ENCODE measurements at regions not wholly inside any gene's neighbourhood (a gene's known extent, or its start where the extent isn't known, plus 50 kb on each side); places are given as distances from the start of the nearest gene placed in this dataset.
A peak's percentile ranks its signal among the peaks of the same experiment; 100 is the strongest.
"Not testable (repeated sequence)": the region's sequence is repeated elsewhere in the genome, so short reads cannot be mapped to it uniquely, and the experiment has no call there.

DNA sequence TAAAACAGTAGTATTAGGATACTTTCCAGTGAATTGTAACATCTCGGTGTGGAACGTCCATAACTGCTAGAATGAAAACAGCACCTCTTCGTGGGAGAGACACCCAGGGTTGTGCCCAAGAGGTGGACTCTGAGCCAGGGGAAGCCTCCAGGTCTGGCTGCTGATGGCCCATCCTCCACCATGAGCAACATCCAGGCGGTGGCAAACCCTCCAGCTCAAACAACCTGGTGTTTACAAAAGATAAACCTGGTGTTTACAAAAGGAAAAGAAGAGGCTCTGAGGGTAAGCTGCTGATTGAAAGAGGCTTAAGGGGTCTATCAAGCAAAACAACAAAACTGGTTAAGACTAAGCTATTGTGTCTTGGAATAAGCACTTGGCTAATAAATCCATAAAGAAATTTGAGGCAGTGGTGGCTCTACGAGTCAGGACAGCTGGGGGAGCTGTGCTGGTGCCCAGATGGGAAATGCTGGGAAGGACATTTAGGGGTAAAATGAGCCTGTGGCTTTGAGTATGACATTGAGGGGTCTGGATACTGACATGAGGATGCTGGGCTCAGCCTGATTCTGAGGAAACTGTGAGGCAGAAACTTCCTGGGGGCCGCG, 909.0 kb downstream of the BRD1 start (continued):
- TF ChIP-seq, protein P1, sequence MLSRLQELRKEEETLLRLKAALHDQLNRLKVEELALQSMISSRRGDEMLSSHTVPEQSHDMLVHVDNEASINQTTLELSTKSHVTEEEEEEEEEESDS (CRISPR knock-in tag; IDR thresholded peaks at IDR 0.05; ENCODE audit: borderline replicate concordance), result no peak
- TF ChIP-seq, protein P2, sequence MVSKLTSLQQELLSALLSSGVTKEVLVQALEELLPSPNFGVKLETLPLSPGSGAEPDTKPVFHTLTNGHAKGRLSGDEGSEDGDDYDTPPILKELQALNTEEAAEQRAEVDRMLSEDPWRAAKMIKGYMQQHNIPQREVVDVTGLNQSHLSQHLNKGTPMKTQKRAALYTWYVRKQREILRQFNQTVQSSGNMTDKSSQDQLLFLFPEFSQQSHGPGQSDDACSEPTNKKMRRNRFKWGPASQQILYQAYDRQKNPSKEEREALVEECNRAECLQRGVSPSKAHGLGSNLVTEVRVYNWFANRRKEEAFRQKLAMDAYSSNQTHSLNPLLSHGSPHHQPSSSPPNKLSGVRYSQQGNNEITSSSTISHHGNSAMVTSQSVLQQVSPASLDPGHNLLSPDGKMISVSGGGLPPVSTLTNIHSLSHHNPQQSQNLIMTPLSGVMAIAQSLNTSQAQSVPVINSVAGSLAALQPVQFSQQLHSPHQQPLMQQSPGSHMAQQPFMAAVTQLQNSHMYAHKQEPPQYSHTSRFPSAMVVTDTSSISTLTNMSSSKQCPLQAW (CRISPR knock-in tag; IDR thresholded peaks at IDR 0.05), result 0 out of 2 replicates have a peak, but pooled peaks have one; percentile 43
- TF ChIP-seq ZNF749 (CRISPR knock-in tag; IDR thresholded peaks at IDR 0.05; ENCODE audit: borderline replicate concordance) (no peak), ZBTB7B (CRISPR knock-in tag; IDR thresholded peaks at IDR 0.05) (peak; percentile 79)

DNA sequence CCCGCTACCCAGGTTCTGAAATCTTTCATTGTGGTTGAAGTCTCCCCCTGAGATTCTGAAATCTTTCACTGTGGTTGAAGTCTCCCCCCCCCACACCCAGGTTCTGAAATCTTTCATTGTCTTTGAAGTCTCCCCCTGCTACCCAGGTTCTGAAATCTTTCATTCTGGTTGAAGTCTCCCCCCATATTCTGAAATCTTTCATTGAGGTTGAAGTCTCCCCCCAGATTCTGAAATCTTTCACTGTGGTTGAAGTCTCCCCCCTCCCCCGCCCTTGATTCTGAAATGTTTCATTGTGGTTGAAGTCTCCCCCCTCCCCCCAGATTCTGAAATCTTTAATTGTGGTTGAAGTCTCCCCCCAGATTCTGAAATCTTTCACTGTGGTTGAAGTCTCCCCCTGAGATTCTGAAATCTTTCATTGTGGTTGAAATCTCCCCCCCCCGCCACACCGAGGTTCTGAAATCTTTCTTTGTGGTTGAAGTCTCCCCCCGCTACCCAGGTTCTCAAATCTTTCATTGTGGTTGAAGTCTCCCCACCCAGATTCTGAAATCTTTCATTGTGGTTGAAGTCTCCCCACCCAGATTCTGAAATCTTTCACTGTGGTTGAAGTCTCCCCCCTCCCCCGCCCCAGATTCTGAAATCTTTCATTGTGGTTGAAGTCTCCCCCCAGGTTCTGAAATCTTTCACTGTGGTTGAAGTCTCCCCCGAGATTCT, 915.2 kb downstream of the BRD1 start:
- BruUV-seq (replicated peaks); H3K4me1 ChIP-seq (ENCODE audit: insufficient read depth, low read length); H3K27me3 ChIP-seq (ENCODE audit: control insufficient read depth in 1 of 2, insufficient read depth in 2 of 2, low read length in 2 of 2); CTCF ChIA-PET (ENCODE audit: low intra/inter-chr PET ratio, low total read pairs); FAIRE-seq; H3K4me3 ChIP-seq (replicated peaks in 1 of 3; ENCODE audit: insufficient read depth in 1 of 3, low read depth in 2 of 3, low read length in 3 of 3); H3K36me3 ChIP-seq (replicated peaks in 1 of 2; ENCODE audit: control insufficient read depth in 1 of 2, insufficient read depth in 2 of 2, low read length in 2 of 2); H3K9ac ChIP-seq (ENCODE audit: insufficient read depth, low read depth, low read length); ATAC-seq; H3K27ac ChIP-seq (ENCODE audit: extremely low read length, insufficient read depth, low read length); H2AFZ ChIP-seq (ENCODE audit: low read length); POLR2A ChIA-PET; DNase-seq (ENCODE audit: low spot score); intact Hi-C loops (cut with micrococcal nuclease; ENCODE audit: unreplicated experiment); in situ Hi-C loops (cut with HindIII; ENCODE audit: extremely low pct_ligation_motif_present, low pct_unique_long_range_greater_than_20kb); H3K79me2 ChIP-seq (ENCODE audit: insufficient read depth, low read length); H3K4me2 ChIP-seq (ENCODE audit: low read depth, low read length); H4K20me1 ChIP-seq (ENCODE audit: insufficient read depth, low read length): not testable (repeated sequence)
- 22% methylated on average over 7 of the region's 7 CpGs for WGBS (ENCODE audit: low lambda C conversion rate)
- H3K9me3 ChIP-seq (ENCODE audit: low read length), result peaks cover 12% of the 10 kb centered on the region

DNA sequence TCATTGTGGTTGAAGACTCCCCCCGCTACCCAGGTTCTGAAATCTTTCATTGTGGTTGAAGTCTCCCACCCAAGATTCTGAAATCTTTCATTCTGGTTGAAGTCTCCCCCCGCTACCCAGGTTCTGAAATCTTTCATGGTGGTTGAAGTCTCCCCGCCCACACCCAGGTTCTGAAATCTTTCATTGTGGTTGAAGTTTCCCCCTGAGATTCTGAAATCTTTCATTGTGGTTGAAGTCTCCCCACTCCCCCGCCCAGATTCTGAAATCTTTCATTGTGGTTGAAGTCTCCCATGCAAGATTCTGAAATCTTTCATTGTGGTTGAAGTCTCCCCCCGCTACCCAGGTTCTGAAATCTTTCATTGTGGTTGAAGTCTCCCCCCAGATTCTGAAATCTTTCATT, 916.0 kb downstream of the BRD1 start:
- H3K79me2 ChIP-seq (ENCODE audit: insufficient read depth, low read length); ATAC-seq; POLR2A ChIA-PET; H2AFZ ChIP-seq (ENCODE audit: low read length); H3K4me2 ChIP-seq (ENCODE audit: low read depth, low read length); H3K36me3 ChIP-seq (replicated peaks in 1 of 2; ENCODE audit: control insufficient read depth in 1 of 2, insufficient read depth in 2 of 2, low read length in 2 of 2); FAIRE-seq; BruUV-seq (replicated peaks); H3K9ac ChIP-seq (ENCODE audit: insufficient read depth, low read depth, low read length); H3K27ac ChIP-seq (ENCODE audit: extremely low read length, insufficient read depth, low read length); DNase-seq (ENCODE audit: low spot score); intact Hi-C loops (cut with micrococcal nuclease; ENCODE audit: unreplicated experiment); H3K9me3 ChIP-seq (ENCODE audit: low read length); H4K20me1 ChIP-seq (ENCODE audit: insufficient read depth, low read length); in situ Hi-C loops (cut with HindIII; ENCODE audit: extremely low pct_ligation_motif_present, low pct_unique_long_range_greater_than_20kb); H3K4me3 ChIP-seq (replicated peaks in 1 of 3; ENCODE audit: insufficient read depth in 1 of 3, low read depth in 2 of 3, low read length in 3 of 3); H3K27me3 ChIP-seq (ENCODE audit: control insufficient read depth in 1 of 2, insufficient read depth in 2 of 2, low read length in 2 of 2); CTCF ChIA-PET (ENCODE audit: low intra/inter-chr PET ratio, low total read pairs); H3K4me1 ChIP-seq (ENCODE audit: insufficient read depth, low read length): not testable (repeated sequence)
- WGBS (ENCODE audit: low lambda C conversion rate), result 49% methylated on average over 5 of the region's 5 CpGs

DNA sequence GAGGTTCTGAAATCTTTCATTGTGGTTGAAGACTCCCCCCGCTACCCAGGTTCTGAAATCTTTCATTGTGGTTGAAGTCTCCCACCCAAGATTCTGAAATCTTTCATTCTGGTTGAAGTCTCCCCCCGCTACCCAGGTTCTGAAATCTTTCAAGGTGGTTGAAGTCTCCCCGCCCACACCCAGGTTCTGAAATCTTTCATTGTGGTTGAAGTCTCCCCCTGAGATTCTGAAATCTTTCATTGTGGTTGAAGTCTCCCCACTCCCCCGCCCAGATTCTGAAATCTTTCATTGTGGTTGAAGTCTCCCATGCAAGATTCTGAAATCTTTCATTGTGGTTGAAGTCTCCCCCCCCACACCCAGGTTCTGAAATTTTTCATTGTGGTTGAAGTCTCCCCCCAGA, 916.6 kb downstream of the BRD1 start:
- H3K27ac ChIP-seq (ENCODE audit: extremely low read length, insufficient read depth, low read length); intact Hi-C loops (cut with micrococcal nuclease; ENCODE audit: unreplicated experiment); POLR2A ChIA-PET; H4K20me1 ChIP-seq (ENCODE audit: insufficient read depth, low read length); H2AFZ ChIP-seq (ENCODE audit: low read length); CTCF ChIA-PET (ENCODE audit: low intra/inter-chr PET ratio, low total read pairs); BruUV-seq (replicated peaks); in situ Hi-C loops (cut with HindIII; ENCODE audit: extremely low pct_ligation_motif_present, low pct_unique_long_range_greater_than_20kb); H3K4me1 ChIP-seq (ENCODE audit: insufficient read depth, low read length); H3K4me2 ChIP-seq (ENCODE audit: low read depth, low read length); DNase-seq (ENCODE audit: low spot score); ATAC-seq; H3K36me3 ChIP-seq (replicated peaks in 1 of 2; ENCODE audit: control insufficient read depth in 1 of 2, insufficient read depth in 2 of 2, low read length in 2 of 2); H3K79me2 ChIP-seq (ENCODE audit: insufficient read depth, low read length); H3K9me3 ChIP-seq (ENCODE audit: low read length); H3K9ac ChIP-seq (ENCODE audit: insufficient read depth, low read depth, low read length); H3K4me3 ChIP-seq (replicated peaks in 1 of 3; ENCODE audit: insufficient read depth in 1 of 3, low read depth in 2 of 3, low read length in 3 of 3); FAIRE-seq: not testable (repeated sequence)
- WGBS (ENCODE audit: low lambda C conversion rate), result no CpG with 5 or more reads among the region's 4 CpGs
- H3K27me3 ChIP-seq (ENCODE audit: control insufficient read depth in 1 of 2, insufficient read depth in 2 of 2, low read length in 2 of 2), result peaks cover 0 to 11% of the 10 kb centered on the region in 2 experiments; a peak in 3 of 5 replicates

Measured in HepG2 (cell line).